Endothelial cell of umbilical vein (primary cell): ENCODE measurements at regions not wholly inside any gene's neighbourhood (a gene's known extent, or its start where the extent isn't known, plus 50 kb on each side); places are given as distances from the start of the nearest gene placed in this dataset.

Source experiments
- BruUV-seq: library from RNA; stranded (reverse); fragments of 400-500 nt; replicated peaks from 2 replicates; lab custom pipeline; 2021; lab: Mats Ljungman, UMichigan
- CTCF ChIA-PET: fragments of 300-600, 350-600 bp; sonication (Branson Sonifier 250); formaldehyde crosslinking; loops from one replicate; lab custom pipeline; 2021; ENCODE audit warnings: antibody characterized with exemption, inconsistent platforms; lab: Charles Lee
- POLR2A ChIA-PET: fragments of 300-600, 350-600 bp; sonication (Branson Sonifier 250); formaldehyde crosslinking; loops from one replicate; lab custom pipeline; 2021; ENCODE audit warnings: antibody characterized with exemption, inconsistent platforms; lab: Charles Lee
- DNase-seq: peaks from one replicate; pipeline ENCODE4 v3.0.0-alpha.2; 2011; ENCODE audit warnings: low read depth, low spot score
- FAIRE-seq: peaks from 2 replicates; lab custom pipeline; 2011; peaks lifted over from hg19 to GRCh38; lab: Jason Lieb, UNC
- H2AFZ ChIP-seq: 2 replicates; pipeline ENCODE4 v1.6.0; 2012; ENCODE audit warnings: low read depth, low read length, control low read depth, inconsistent platforms
- H3K27ac ChIP-seq: 2 replicates; pipeline ENCODE4 v1.5.1; 2011; ENCODE audit warnings: low read depth, mild to moderate bottlenecking, control low read depth, low read length, moderate library complexity; ENCODE audit not compliant: insufficient read depth
- H3K27me3 ChIP-seq, 2 experiments: 2 replicates each; pipeline versions ENCODE4 v1.6.0 to v1.6.1; 2011; ENCODE audit warnings: low read length in 2 of 2, mixed read lengths in 1 of 2; ENCODE audit not compliant: control insufficient read depth in 2 of 2, insufficient read depth in 2 of 2
- H3K36me3 ChIP-seq, 2 experiments: 2 replicates in 1 of 2; 3 replicates in 1 of 2; pipeline ENCODE4 v1.5.1; 2011; ENCODE audit warnings: low read length in 2 of 2, mild to moderate bottlenecking in 1 of 2, moderate library complexity in 1 of 2; ENCODE audit not compliant: control insufficient read depth in 2 of 2, insufficient read depth in 2 of 2; ENCODE audit errors: extremely low read depth in 1 of 2
- H3K4me1 ChIP-seq: 3 replicates; pipeline ENCODE4 v1.5.1; 2011; ENCODE audit warnings: mild to moderate bottlenecking, low read length; ENCODE audit not compliant: control insufficient read depth, insufficient read depth; ENCODE audit errors: extremely low read depth
- H3K4me2 ChIP-seq: 2 replicates; pipeline ENCODE4 v1.6.1; 2011; ENCODE audit warnings: low read length, control low read depth, mixed read lengths; ENCODE audit not compliant: insufficient read depth
- H3K4me3 ChIP-seq, 3 experiments: fragments of 200-600 bp in 1 of 3; sonication (generic), shearing (Covaris generic) in 1 of 3; replicated peaks in 1 of 3; 2 replicates each; pipeline ENCODE4 v1.5.1; 2011 to 2016; ENCODE audit warnings: control low read depth in 3 of 3, low read length in 3 of 3, mild to moderate bottlenecking in 2 of 3, inconsistent platforms in 1 of 3, low read depth in 1 of 3, moderate library complexity in 1 of 3; ENCODE audit not compliant: insufficient read depth in 1 of 3
- H3K79me2 ChIP-seq: 2 replicates; pipeline ENCODE4 v1.6.0; 2012; ENCODE audit warnings: low read length, inconsistent platforms; ENCODE audit not compliant: control insufficient read depth, insufficient read depth
- H3K9ac ChIP-seq: replicated peaks from 2 replicates; pipeline ENCODE3; 2011; ENCODE audit warnings: low read length, control low read depth; ENCODE audit not compliant: insufficient read depth; ENCODE audit errors: extremely low read depth
- H3K9me1 ChIP-seq: replicated peaks from 3 replicates; pipeline ENCODE4 v1.6.0; 2011; ENCODE audit warnings: mild to moderate bottlenecking, low read length; ENCODE audit not compliant: control insufficient read depth, insufficient read depth; ENCODE audit errors: extremely low read depth
- H3K9me3 ChIP-seq: replicated peaks from 2 replicates; pipeline ENCODE4 v1.5.1; 2012; ENCODE audit warnings: low read length, inconsistent platforms; ENCODE audit not compliant: control insufficient read depth, insufficient read depth
- H4K20me1 ChIP-seq: replicated peaks from 2 replicates; pipeline ENCODE3; 2011; ENCODE audit warnings: mild to moderate bottlenecking, low read length; ENCODE audit not compliant: control insufficient read depth, insufficient read depth; ENCODE audit errors: extremely low read depth
- CTCF ChIP-seq, 2 donors: IDR thresholded peaks; 1 replicate in 1 of 2; 2 replicates in 1 of 2; pipeline ENCODE4 v1.5.1; 2011; ENCODE audit warnings: low read length in 2 of 2, mild to moderate bottlenecking in 2 of 2, moderate library complexity in 2 of 2, control low read depth in 1 of 2, inconsistent platforms in 1 of 2, low read depth in 1 of 2; ENCODE audit not compliant: insufficient read depth in 1 of 2; ENCODE audit errors: extremely low read depth in 1 of 2
- EZH2 ChIP-seq: IDR thresholded peaks from 2 replicates; pipeline ENCODE4 v1.6.1; 2012; ENCODE audit warnings: borderline replicate concordance, low read depth, mild to moderate bottlenecking, moderate library complexity, low read length, inconsistent platforms; ENCODE audit not compliant: severe bottlenecking
- FOS ChIP-seq: IDR thresholded peaks from 2 replicates; pipeline ENCODE4 v1.6.1; 2011; ENCODE audit warnings: mild to moderate bottlenecking, low read length, moderate library complexity, borderline replicate concordance; ENCODE audit not compliant: insufficient read depth
- GATA2 ChIP-seq: IDR thresholded peaks from 2 replicates; pipeline ENCODE4 v1.7.0; 2011; ENCODE audit warnings: low read depth, mild to moderate bottlenecking, moderate library complexity, mixed read lengths, low read length; ENCODE audit not compliant: insufficient read length, insufficient read depth
- JUN ChIP-seq: IDR thresholded peaks from 2 replicates; pipeline ENCODE4 v1.6.1; 2011; ENCODE audit warnings: borderline replicate concordance, low read depth; ENCODE audit not compliant: insufficient read length, insufficient read depth
- MAX ChIP-seq: IDR thresholded peaks from 2 replicates; pipeline ENCODE4 v1.6.1; 2011; ENCODE audit not compliant: insufficient read depth, insufficient read length
- MYC ChIP-seq: IDR thresholded peaks from one replicate; pipeline ENCODE4 v1.6.1; 2011; ENCODE audit warnings: mild to moderate bottlenecking, low read depth, low read length
- POLR2A ChIP-seq: IDR thresholded peaks from 2 replicates; pipeline ENCODE4 v1.6.1; 2012; ENCODE audit warnings: low read depth, mild to moderate bottlenecking, control low read depth, low read length
- POLR2AphosphoS5 ChIP-seq: IDR thresholded peaks from 2 replicates; pipeline ENCODE4 v1.6.1; 2012; ENCODE audit warnings: low read depth, mild to moderate bottlenecking, control low read depth, low read length, moderate library complexity; ENCODE audit not compliant: insufficient read depth
- dilution Hi-C: fragments of 300-500 bp; cut with MboI; formaldehyde crosslinking; loops from one replicate; pipeline ENCODE4 v1.15.0; 2019; ENCODE audit warnings: low sequenced_read_pairs; ENCODE audit not compliant: extremely low pct_ligation_motif_present
- intact Hi-C: fragments of 100-400 bp; cut with micrococcal nuclease; formaldehyde crosslinking; loops from one replicate; pipeline ENCODE4 v1.10.0; 2022

DNA sequence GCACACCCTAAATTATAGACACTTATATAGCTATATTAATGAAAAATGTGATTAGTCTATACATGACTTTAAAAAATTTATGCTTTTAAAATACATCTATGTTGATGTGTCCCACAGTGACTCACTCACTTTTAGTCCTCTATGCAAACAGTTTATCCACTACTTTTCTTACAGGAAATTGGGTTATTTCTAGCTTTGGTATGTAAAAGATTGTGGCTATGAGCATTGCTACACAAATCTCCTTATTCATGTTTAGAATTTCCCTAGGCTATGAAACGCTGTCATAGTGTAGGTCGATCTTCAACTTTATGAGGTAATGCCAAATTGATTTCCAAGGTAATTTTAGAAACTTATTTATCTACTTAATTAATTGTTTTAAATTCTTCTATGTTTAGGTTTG is 687.4 kb downstream of the PRR16 start:
- H3K9me3 ChIP-seq = no peaks in the 10 kb centered on the region
- CTCF ChIA-PET = interaction anchor here (0.7 kb wide), 1 partner anchor 14 kb away, joined by 3 read pairs; no protein-coding TSS in a partner anchor
- H3K4me3 ChIP-seq = no peak overlapping the region
- H3K27me3 ChIP-seq = no peaks in the 10 kb centered on the region
- no peaks in the 10 kb centered on the region for H4K20me1 ChIP-seq
- no peak overlapping the region for H2AFZ ChIP-seq
- H3K4me1 ChIP-seq = no peaks in the 10 kb centered on the region
- dilution Hi-C loops (no loop called here), intact Hi-C loops (no loop called here)
- FAIRE-seq (no peak), DNase-seq (no peak)
- H3K79me2 ChIP-seq = no peaks in the 10 kb centered on the region
- POLR2A ChIA-PET = no interaction called here
- no peak overlapping the region for H3K9ac ChIP-seq
- no TSS peak for BruUV-seq
- no peaks in the 10 kb centered on the region for H3K36me3 ChIP-seq
- H3K9me1 ChIP-seq = no peaks in the 10 kb centered on the region
- TF ChIP-seq JUN (no peak), MAX (no peak), FOS (no peak), POLR2A (no peak), POLR2AphosphoS5 (no peak), GATA2 (no peak), EZH2 (no peak), MYC (no peak), CTCF (IDR thresholded peaks at IDR 0.05; ENCODE audit: extremely low read depth in 1 of 2, insufficient read depth in 1 of 2, low read depth in 1 of 2, low read length in 2 of 2) (no peak)
- no peak overlapping the region for H3K4me2 ChIP-seq
- no peak overlapping the region for H3K27ac ChIP-seq
